Fibroblast of skin of scalp (primary cell): ENCODE measurements at regions not wholly inside any gene's neighbourhood (a gene's known extent, or its start where the extent isn't known, plus 50 kb on each side); places are given as distances from the start of the nearest gene placed in this dataset.
A peak's percentile ranks its signal among the peaks of the same experiment; 100 is the strongest.
"Not testable (repeated sequence)": the region's sequence is repeated elsewhere in the genome, so short reads cannot be mapped to it uniquely, and the experiment has no call there.

Experiments used
- DNase-seq: peaks from one replicate; pipeline ENCODE4 v3.0.0-alpha.2; 2013

- peak; percentile 2 for DNase-seq
Observed at GRCh38 chr13:81927347-81927746, 1586.4 kb upstream of the SPRY2 start.

- no peak for DNase-seq
Observed at GRCh38 chr13:81917810-81918209, 1576.9 kb upstream of the SPRY2 start.

- no peak for DNase-seq
Observed at GRCh38 chr13:81916461-81916860, 1575.5 kb upstream of the SPRY2 start.

GRCh38 chr13:81907787-81908372 is 1567.0 kb upstream of the SPRY2 start:
- no peak for DNase-seq

GRCh38 chr13:81888855-81889254 is 1547.9 kb upstream of the SPRY2 start:
- no peak for DNase-seq

GRCh38 chr13:81874681-81875661 is 1534.0 kb upstream of the SPRY2 start:
- no peak for DNase-seq

GRCh38 chr13:81874253-81874652 is 1533.3 kb upstream of the SPRY2 start:
- DNase-seq, result no peak

GRCh38 chr13:81872581-81872980 is 1531.7 kb upstream of the SPRY2 start:
- no peak for DNase-seq

GRCh38 chr13:81871751-81872325 is 1530.9 kb upstream of the SPRY2 start:
- DNase-seq, result not testable (repeated sequence)

- DNase-seq, result no peak
Observed at GRCh38 chr13:81848291-81848690, 1507.4 kb upstream of the SPRY2 start.

- no peak for DNase-seq
Observed at GRCh38 chr13:81846771-81847170, 1505.8 kb upstream of the SPRY2 start.

- DNase-seq, result no peak
Observed at GRCh38 chr13:81821259-81821658, 1480.3 kb upstream of the SPRY2 start.

GRCh38 chr13:81800433-81800832 is 1459.5 kb upstream of the SPRY2 start:
- DNase-seq, result no peak

- DNase-seq, result no peak
Observed at GRCh38 chr13:81795710-81796109, 1454.8 kb upstream of the SPRY2 start.

GRCh38 chr13:81791641-81792040 is 1450.7 kb upstream of the SPRY2 start:
- DNase-seq, result no peak

- DNase-seq, result no peak
Observed at GRCh38 chr13:81781471-81781870, 1440.5 kb upstream of the SPRY2 start.

GRCh38 chr13:81779876-81780275 is 1439.0 kb upstream of the SPRY2 start:
- no peak for DNase-seq

GRCh38 chr13:81778350-81778749 is 1437.4 kb upstream of the SPRY2 start:
- no peak for DNase-seq

GRCh38 chr13:81773263-81773662 is 1432.3 kb upstream of the SPRY2 start:
- DNase-seq, result no peak

- no peak for DNase-seq
Observed at GRCh38 chr13:81771951-81772350, 1431.0 kb upstream of the SPRY2 start.

- DNase-seq, result no peak
Observed at GRCh38 chr13:81770868-81771505, 1430.1 kb upstream of the SPRY2 start.

GRCh38 chr13:81762449-81762848 is 1421.5 kb upstream of the SPRY2 start:
- no peak for DNase-seq

GRCh38 chr13:81760316-81760715 is 1419.4 kb upstream of the SPRY2 start:
- DNase-seq, result no peak
